ENCODE measurements at regions not wholly inside any gene's neighbourhood (a gene's known extent, or its start where the extent isn't known, plus 50 kb on each side); places are given as distances from the start of the nearest gene placed in this dataset.

DNA sequence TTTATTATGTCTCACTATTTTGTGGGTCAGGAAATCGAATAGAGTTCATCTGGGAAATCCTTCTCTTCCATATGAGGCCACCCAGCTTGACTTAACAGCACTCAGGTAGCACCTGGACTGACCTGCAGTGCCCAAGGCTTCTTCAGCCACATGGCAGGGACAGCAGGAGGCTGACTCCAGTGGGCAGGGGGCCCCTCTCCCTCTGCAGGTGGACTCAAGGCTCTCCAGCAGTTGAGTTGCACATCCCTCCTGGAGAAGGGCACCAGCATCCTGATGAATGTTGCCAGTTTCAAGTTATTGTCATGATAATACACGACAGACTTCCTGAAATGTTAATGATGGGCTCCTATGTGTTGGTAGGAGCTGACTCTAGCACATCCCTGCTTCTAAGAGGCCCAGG is 338.1 kb upstream of the RAB6C start:
- H3K4me3 ChIP-seq (ENCODE audit: low read depth, low read length): no peak overlapping the region
- no peak for DNase-seq (ENCODE audit: low read depth)
- TF ChIP-seq, protein P1, sequence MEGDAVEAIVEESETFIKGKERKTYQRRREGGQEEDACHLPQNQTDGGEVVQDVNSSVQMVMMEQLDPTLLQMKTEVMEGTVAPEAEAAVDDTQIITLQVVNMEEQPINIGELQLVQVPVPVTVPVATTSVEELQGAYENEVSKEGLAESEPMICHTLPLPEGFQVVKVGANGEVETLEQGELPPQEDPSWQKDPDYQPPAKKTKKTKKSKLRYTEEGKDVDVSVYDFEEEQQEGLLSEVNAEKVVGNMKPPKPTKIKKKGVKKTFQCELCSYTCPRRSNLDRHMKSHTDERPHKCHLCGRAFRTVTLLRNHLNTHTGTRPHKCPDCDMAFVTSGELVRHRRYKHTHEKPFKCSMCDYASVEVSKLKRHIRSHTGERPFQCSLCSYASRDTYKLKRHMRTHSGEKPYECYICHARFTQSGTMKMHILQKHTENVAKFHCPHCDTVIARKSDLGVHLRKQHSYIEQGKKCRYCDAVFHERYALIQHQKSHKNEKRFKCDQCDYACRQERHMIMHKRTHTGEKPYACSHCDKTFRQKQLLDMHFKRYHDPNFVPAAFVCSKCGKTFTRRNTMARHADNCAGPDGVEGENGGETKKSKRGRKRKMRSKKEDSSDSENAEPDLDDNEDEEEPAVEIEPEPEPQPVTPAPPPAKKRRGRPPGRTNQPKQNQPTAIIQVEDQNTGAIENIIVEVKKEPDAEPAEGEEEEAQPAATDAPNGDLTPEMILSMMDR (conservative IDR thresholded peaks at IDR 0.05; ENCODE audit: low read depth, low read length): no peak

DNA sequence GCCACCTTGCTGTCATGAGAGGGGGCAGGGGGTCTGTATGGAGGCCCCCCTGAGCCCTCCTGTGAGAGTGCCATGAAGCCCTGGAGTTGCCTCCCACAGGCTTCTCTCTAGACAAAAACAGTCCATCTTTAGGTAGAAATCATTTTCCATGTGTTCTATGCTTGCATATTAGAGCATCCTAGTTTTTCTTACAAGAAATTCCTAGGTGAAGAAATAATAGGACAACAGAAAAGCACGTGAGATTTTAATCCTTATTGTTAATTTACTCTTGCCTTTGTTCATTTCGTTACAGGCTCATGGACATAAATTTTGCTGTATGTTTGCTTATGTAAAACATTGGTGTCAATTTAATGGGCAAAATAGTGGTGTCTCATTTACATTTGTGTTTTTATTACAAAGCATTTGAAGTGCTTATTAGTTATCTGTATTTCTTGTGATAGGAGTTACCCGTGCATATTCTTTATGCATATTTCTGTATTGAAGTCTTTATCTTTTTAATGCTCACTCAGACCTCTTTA is 336.9 kb upstream of the RAB6C start:
- H3K4me3 ChIP-seq (ENCODE audit: low read depth, low read length): no peak overlapping the region
- TF ChIP-seq, protein P1 (conservative IDR thresholded peaks at IDR 0.05; ENCODE audit: low read depth, low read length): no peak
- DNase-seq (ENCODE audit: low read depth): no peak

DNA sequence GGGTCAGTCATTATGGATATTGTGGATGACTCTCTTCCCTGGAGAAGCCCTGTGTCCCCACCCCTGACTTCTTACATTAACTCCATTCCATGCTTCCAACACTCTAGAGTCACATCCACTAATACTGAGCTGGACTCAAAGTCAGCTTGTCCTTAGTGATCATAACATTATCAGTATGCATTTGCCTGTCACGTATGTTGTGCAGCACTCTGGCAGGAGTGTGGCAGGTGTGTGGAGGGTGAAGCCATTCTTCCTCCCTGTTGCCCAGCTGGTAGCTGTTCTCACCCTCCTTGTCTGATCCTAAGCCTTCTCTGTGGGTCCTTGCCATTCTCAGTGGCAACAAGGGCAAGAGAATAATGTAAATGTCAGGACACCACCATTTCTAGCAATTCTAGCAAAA is 334.1 kb upstream of the RAB6C start:
- DNase-seq (ENCODE audit: low read depth): no peak
- H3K4me3 ChIP-seq (ENCODE audit: low read depth, low read length): no peak overlapping the region
- TF ChIP-seq, protein P1 (conservative IDR thresholded peaks at IDR 0.05; ENCODE audit: low read depth, low read length): no peak

DNA sequence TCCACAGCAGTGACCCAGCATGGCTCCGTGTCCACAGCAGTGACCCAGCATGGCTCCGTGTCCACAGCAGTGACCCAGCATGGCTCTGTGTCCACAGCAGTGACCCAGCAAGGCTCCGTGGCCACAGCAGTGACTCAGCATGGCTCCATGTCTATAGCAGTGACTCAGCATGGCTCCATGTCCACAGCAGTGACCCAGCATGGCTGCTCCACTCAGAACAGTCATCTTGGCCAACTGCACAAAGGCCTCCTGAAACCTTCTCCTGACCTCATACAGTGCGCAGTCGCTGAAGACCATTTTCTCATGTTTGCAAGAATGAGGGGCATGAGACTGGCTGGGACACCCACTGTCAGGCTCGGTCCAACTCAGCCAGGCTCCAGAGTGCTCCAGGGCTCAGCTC is 333.4 kb upstream of the RAB6C start:
- TF ChIP-seq, protein P1 (conservative IDR thresholded peaks at IDR 0.05; ENCODE audit: low read depth, low read length): no peak
- no peak for DNase-seq (ENCODE audit: low read depth)
- no peak overlapping the region for H3K4me3 ChIP-seq (ENCODE audit: low read depth, low read length)

DNA sequence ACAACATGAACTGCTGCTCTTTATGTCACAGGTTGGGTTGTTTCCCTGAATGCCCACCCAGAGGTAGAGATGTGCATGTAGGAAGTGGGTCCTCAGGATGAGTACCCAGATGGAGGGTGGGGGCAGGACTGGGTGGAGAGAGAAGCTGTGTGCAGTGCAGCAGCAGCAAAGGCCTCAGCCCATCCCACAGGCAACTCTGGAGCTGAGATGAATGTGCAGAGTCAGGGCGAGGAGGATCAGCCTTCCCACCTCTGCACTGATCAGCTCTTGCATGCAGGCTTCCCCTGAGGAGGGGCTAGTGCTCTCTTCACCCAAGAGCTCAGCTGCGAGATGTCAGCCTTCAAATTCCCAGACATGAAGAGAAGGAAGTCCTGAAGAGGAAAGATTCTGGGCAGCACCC is 326.2 kb upstream of the RAB6C start:
- DNase-seq (ENCODE audit: low read depth): no peak
- H3K4me3 ChIP-seq (ENCODE audit: low read depth, low read length): no peak overlapping the region
- TF ChIP-seq, protein P1 (conservative IDR thresholded peaks at IDR 0.05; ENCODE audit: low read depth, low read length): no peak

DNA sequence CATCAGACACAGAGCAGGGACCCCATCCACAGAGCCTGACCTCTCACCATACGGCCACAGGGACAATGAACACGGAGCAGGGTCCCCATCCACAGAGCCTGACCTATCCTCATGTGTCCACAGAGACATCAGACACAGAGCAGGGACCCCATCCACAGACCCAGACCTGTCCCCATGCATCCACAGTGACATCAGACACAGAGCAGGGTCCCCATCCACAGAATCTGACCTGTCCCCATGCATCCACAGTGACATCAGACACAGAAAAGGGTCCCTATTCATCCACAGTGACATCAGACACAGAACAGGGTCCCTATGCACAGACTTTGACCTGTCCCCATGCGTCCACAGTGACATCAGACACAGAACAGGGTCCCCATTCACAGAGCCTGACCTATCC is 325.1 kb upstream of the RAB6C start:
- no peak overlapping the region for H3K4me3 ChIP-seq (ENCODE audit: low read depth, low read length)
- no peak for DNase-seq (ENCODE audit: low read depth)
- TF ChIP-seq, protein P1 (conservative IDR thresholded peaks at IDR 0.05; ENCODE audit: low read depth, low read length): no peak

DNA sequence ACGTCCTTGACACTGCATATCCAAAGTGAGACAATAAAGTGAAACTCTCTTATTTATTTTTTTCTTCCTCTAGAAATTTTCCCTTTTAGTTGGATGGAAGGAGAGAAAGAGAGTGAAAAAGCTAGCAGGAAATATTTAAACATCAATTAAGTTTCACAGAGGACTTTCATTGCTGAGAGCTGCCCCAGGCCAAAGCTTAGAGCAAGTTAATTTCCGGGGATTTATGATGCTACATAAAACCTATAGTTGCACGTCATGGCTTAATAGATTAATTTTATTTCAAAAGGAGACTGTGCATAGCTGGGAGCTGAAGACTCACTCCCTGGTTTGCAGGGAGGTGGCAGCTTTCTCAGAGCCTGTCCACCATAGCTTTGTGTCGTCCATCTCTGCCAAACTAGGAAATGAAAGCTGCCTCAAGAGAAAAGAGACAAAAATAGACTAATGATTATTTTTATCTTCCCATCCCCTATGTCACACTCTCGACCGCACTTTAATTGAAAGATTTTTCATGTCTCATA is 323.3 kb upstream of the RAB6C start:
- no peak for DNase-seq (ENCODE audit: low read depth)
- TF ChIP-seq, protein P1 (conservative IDR thresholded peaks at IDR 0.05; ENCODE audit: low read depth, low read length): no peak
- H3K4me3 ChIP-seq (ENCODE audit: low read depth, low read length): no peak overlapping the region

Data from choroid plexus epithelial cell (primary cell).